IPS-NIHi11 (cell line): ENCODE measurements at regions not wholly inside any gene's neighbourhood (a gene's known extent, or its start where the extent isn't known, plus 50 kb on each side); places are given as distances from the start of the nearest gene placed in this dataset.

Experiments used
- DNase-seq: peaks from one replicate; pipeline ENCODE4 v3.0.0; 2012; ENCODE audit warnings: mixed read lengths, low spot score

- DNase-seq = no peak
Observed at GRCh38 chr6:12383448-12383847, 93.3 kb downstream of the EDN1 start.

- DNase-seq = no peak
Observed at GRCh38 chr6:12384357-12384912, 94.3 kb downstream of the EDN1 start.

GRCh38 chr6:12385316-12385715 is 95.2 kb downstream of the EDN1 start:
- DNase-seq = no peak

- DNase-seq = no peak
Observed at GRCh38 chr6:12386816-12387215, 96.7 kb downstream of the EDN1 start.

GRCh38 chr6:12391472-12391871 is 101.3 kb downstream of the EDN1 start:
- DNase-seq = no peak

GRCh38 chr6:12392490-12392889 is 102.3 kb downstream of the EDN1 start:
- no peak for DNase-seq

- no peak for DNase-seq
Observed at GRCh38 chr6:12393100-12393499, 102.9 kb downstream of the EDN1 start.

- no peak for DNase-seq
Observed at GRCh38 chr6:12394170-12394569, 104.0 kb downstream of the EDN1 start.

GRCh38 chr6:12395898-12396297 is 105.7 kb downstream of the EDN1 start:
- no peak for DNase-seq

- no peak for DNase-seq
Observed at GRCh38 chr6:12401200-12401599, 111.0 kb downstream of the EDN1 start.

DNA sequence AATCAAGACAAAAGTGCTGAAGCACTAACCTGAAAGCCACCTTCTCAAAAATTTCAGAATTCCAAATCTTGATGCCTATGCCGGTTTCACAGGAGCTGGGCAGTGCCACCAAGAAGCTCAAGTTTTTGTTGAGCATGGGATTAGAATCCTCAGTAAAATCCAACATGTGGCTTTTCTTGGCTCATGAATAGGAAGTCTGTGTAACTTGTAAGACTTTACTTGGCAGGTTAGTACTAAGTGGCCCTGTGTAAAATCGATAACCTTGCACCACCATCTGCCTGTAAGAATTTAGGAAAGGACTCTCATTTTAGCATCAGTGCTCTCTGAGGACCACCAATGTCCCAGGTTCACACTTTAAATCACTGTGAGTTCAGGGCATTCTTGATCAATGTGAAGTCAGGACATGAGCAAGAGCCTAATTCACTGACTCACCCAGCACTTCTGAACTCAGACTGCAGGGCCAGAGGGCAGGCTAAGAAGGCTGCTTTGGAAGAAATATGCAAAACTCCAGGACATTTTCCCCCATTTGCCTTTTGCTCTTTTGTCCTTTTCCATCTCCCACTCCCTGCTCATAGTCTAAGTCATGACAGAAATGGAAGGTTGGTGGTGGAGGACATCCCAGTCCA is 113.2 kb downstream of the EDN1 start:
- DNase-seq = no peak

DNA sequence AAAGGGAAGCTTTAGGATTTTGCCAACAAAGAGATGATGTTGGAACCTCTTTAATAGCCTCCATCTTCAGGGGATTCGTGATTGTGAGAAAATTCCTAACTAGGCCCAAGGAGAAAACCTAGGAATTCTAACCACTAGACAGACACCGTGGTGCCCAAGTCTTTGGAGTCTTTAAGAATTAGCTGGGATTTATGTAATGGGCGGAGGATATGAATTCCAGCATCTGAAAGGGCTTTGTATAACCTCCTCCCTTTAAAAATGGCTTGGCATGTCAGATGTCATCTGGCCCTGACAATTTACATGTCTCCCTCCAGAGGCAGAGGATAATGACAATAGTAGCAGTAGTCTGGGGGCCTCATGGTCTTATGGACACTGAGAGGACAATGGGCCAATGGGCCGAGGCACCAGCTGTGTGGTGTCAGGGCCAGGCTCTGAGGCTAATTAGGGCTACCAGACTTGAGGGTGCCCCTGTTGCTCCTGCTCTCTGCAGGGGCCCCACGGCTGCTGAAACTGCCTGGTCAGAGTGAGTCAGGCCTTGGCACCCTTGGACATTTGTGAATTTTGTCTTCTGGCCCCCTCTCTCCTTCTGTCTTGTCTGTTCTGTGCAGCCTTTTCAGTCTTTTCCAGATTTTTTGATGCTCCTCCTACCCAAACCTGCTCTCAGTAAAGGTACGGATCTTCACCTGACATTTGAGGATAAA is 113.9 kb downstream of the EDN1 start:
- no peak for DNase-seq

- DNase-seq = no peak
Observed at GRCh38 chr6:12404651-12405050, 114.5 kb downstream of the EDN1 start.

- DNase-seq = no peak
Observed at GRCh38 chr6:12408752-12409151, 118.6 kb downstream of the EDN1 start.

GRCh38 chr6:12410946-12411345 is 120.8 kb downstream of the EDN1 start:
- DNase-seq = no peak

- DNase-seq = no peak
Observed at GRCh38 chr6:12414096-12414675, 124.0 kb downstream of the EDN1 start.

DNA sequence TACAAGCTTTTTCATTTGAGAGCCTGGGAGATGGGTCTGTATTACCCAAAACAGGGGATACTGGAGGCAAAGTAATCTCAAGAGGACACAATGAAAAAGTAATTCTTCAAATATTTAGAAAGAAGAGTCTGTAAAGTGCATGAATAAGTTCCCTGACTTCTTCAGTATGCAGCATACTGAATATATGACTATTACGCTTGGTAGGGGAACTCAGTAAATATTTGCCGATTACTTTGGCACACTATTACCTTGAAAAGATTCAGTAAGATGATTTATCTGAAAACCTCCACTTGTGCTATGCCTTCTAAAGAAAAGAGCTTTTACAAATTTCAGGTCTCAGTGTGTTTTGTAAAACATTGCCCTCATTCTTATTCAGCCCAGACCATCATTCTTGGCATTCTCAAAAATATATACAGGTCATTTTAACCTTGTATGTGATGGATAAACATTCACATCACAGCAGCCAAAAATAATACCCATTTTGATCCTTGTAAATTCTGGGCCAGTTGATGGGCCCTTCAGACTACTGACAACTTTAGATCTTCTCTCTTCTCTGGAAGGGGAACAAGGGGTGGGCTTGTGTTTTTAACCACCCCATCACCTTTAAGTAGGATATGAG is 125.9 kb downstream of the EDN1 start:
- no peak for DNase-seq

DNA sequence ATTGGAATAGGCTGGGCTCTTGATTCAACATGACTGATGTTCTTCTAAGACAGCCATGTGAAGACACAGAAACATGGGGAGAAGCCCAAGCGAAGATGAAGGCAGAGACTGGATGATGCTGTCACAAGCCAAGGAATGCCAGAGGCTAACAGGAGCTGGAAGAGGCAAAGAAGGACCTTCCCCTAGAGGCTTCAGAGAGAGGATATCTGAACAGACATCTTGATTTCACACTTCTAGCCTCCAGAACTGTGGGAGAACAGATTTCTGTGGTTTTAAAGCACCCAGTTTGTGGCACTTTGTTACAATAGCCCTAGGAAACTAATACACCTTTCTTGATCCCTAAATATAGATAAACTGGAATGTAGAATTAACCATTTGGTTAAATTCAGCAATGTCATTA is 127.0 kb downstream of the EDN1 start:
- no peak for DNase-seq

DNA sequence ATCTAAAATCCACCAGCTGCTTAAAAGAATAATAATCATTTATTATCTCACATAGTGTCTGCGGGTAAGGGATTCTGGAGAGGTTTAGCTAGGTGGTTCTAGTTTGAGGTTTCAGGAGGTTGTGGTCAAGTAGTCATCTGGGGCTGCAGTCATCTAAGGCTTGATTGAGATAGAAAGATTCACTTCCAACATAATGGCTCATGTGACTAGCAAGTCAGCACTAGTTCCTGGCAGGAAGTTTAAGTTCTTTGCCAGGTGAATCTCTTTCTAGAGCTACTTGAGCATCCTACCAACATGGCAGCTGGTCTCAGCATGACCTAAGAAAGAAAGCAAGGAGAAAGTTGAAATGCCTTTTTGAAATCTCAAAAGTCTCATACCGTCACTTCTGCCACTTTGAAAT is 128.8 kb downstream of the EDN1 start:
- no peak for DNase-seq

DNA sequence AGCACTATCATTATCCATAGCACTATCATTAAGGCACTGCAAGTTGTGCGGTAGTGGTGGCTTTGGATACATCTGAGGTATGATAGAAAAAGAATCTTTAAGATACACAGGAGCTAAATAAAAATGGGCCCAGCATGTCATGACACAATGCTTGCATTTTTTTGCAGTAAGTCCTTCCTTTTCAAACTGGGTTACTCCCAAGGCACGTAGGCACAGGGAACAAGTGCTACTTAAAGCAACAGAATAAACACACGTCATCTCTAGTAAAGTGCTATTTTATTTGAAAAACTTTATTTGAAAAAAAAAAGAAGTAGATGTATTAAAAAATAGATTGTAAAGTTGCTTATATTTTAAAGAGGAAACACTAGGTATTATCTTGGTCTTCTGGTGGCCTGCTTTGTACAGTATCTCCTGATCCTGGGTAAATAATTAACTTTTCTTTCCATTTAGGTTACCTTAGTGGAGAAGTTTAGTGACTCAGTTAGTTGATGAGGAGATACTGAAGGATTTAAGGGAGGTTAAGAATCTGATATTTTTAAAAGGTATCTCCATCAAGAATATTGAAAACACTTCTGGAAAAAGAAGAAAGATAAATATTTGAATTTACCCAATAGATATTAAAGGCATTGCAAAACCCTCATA is 129.6 kb downstream of the EDN1 start:
- no peak for DNase-seq

- no peak for DNase-seq
Observed at GRCh38 chr6:12420626-12421025, 130.5 kb downstream of the EDN1 start.

DNA sequence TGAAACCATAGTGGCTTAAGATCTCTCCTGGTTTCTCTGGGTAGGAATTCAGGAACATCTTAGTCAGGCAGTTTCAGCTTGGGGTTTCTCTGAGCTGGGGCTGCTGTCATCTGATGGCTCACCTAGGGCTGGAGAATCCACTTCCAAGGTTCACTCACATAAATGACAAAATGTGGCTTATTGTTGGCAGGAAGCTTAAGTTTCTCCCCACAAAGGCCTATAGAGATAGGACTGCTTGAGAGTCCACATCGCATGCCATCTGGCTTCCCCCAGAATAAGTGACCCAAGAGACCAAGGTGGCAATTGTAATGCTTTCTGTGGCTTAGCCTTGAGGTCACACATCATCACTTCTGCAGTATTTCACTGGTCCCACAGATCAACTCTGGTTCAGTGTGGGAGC is 131.4 kb downstream of the EDN1 start:
- DNase-seq = no peak
